Liver (tissue), 8 donors: ENCODE measurements at regions not wholly inside any gene's neighbourhood (a gene's known extent, or its start where the extent isn't known, plus 50 kb on each side); places are given as distances from the start of the nearest gene placed in this dataset.

ENCODE experiments used
- DNase-seq: peaks from one replicate; pipeline ENCODE4 v3.0.0-alpha.2; 2017; ENCODE audit warnings: low spot score
- H3K27ac ChIP-seq, 2 donors: one replicate each; pipeline ENCODE4 v1.7.0; 2013; ENCODE audit warnings: inconsistent platforms in 2 of 2, low read length in 2 of 2, control low read depth in 1 of 2, low read depth in 1 of 2, mild to moderate bottlenecking in 1 of 2
- H3K27me3 ChIP-seq, 4 donors: one replicate each; pipeline versions ENCODE4 v1.6.1 to v1.7.0; 2013; ENCODE audit warnings: low read length in 3 of 4, inconsistent platforms in 1 of 4, mild to moderate bottlenecking in 1 of 4, moderate library complexity in 1 of 4; ENCODE audit not compliant: control insufficient read depth in 4 of 4, insufficient read depth in 4 of 4
- H3K36me3 ChIP-seq, 4 donors: one replicate each; pipeline versions ENCODE4 v1.6.1 to v1.7.0; 2013; ENCODE audit warnings: low read length in 3 of 4, mild to moderate bottlenecking in 3 of 4, low read depth in 1 of 4, moderate library complexity in 1 of 4; ENCODE audit not compliant: control insufficient read depth in 4 of 4, insufficient read depth in 3 of 4
- H3K4me1 ChIP-seq, 4 donors: one replicate each; pipeline versions ENCODE4 v1.6.1 to v1.7.0; 2013; ENCODE audit warnings: low read length in 3 of 4, mild to moderate bottlenecking in 3 of 4, moderate library complexity in 1 of 4; ENCODE audit not compliant: control insufficient read depth in 4 of 4, insufficient read depth in 4 of 4
- H3K4me3 ChIP-seq, 3 donors: one replicate each; pipeline versions ENCODE4 v1.6.1 to v1.7.0; 2013; ENCODE audit warnings: low read length in 3 of 3, control low read depth in 1 of 3, low read depth in 1 of 3, mild to moderate bottlenecking in 1 of 3
- H3K9ac ChIP-seq, 2 donors: one replicate each; pipeline ENCODE4 v1.7.0; 2013; ENCODE audit warnings: low read length in 2 of 2, mild to moderate bottlenecking in 2 of 2, moderate library complexity in 2 of 2, control low read depth in 1 of 2, low read depth in 1 of 2
- H3K9me3 ChIP-seq, 4 donors: one replicate each; pipeline versions ENCODE4 v1.6.1 to v1.7.0; 2013; ENCODE audit warnings: low read length in 3 of 4; ENCODE audit not compliant: control insufficient read depth in 4 of 4
- FOXA1 ChIP-seq: IDR thresholded peaks from 2 replicates; pipeline ENCODE4 v1.6.1; 2016; ENCODE audit warnings: antibody characterized with exemption
- GABPA ChIP-seq, 2 donors: IDR thresholded peaks in 1 of 2; conservative IDR thresholded peaks in 1 of 2; 2 replicates each; pipeline ENCODE4 v1.6.1; 2016; ENCODE audit warnings: antibody characterized with exemption in 2 of 2, mild to moderate bottlenecking in 1 of 2, moderate library complexity in 1 of 2
- HNF4G ChIP-seq: IDR thresholded peaks from 2 replicates; pipeline ENCODE4 v1.6.1; 2016; ENCODE audit warnings: antibody characterized with exemption
- JUND ChIP-seq, 2 donors: IDR thresholded peaks; 2 replicates each; pipeline ENCODE4 v1.6.1; 2016; ENCODE audit warnings: antibody characterized with exemption in 2 of 2
- TAF1 ChIP-seq: conservative IDR thresholded peaks from 2 replicates; pipeline ENCODE4 v1.6.1; 2016; ENCODE audit warnings: antibody characterized with exemption, mild to moderate bottlenecking
- YY1 ChIP-seq: IDR thresholded peaks from 2 replicates; pipeline ENCODE4 v1.6.1; 2016; ENCODE audit warnings: antibody characterized with exemption, mild to moderate bottlenecking
- ZBTB33 ChIP-seq: IDR thresholded peaks from 2 replicates; pipeline ENCODE4 v1.6.1; 2016; ENCODE audit warnings: antibody characterized with exemption
- WGBS: extraction: QIAGEN DNeasy Blood & Tissue Kit; methylation state at CpG from one replicate; pipeline ENCODE4 v1.1.7; 2013; 5-methylcytosine and 5-hydroxymethylcytosine counted together
- TF ChIP-seq, protein P1 (sequence below): fragments of 150-350 bp; IDR thresholded peaks from 2 replicates; pipeline ENCODE4 v1.5.1; 2017; ENCODE audit warnings: improper control_type of control experiment, low read depth, low read length; ENCODE audit not compliant: missing input control
- TF ChIP-seq, protein P2 (sequence below): IDR thresholded peaks from 2 replicates; pipeline ENCODE4 v1.6.1; 2016; ENCODE audit warnings: antibody characterized with exemption, mild to moderate bottlenecking
- donor health status: healthy.
- donor health status: healthy.
- donor health status: healthy.
- donor health status: healthy.
- donor health status: healthy.

DNA sequence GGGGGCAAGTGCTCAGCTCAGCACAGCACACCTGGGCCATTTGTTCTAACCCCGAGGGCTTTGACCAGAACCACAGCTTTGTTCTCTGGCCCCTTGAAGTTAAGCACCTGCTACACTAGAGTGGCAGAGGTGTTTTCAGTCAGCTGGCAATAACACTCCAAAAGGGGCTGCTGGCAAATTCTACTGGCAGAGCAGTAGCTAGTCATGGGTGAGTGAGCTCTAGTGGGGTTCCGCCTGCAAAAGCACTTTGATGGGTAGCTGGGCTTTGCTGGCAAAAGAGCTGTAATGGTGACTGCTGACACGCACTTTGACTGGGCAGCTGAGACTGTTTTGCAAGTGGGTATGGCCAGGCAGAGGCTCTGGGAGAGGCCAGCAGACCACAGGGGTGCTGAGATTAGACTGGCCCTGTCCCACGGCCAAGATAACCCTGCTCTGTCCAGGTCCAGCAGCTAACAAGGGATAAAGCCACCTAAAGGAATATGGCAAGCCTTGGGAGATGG, 65.2 kb upstream of the TENT5D start:
- no peak overlapping the region for H3K4me3 ChIP-seq
- no peak overlapping the region for H3K27ac ChIP-seq
- no peak for DNase-seq
- WGBS = 56% methylated on average over 4 of the region's 4 CpGs
- no peaks in the 10 kb centered on the region for H3K4me1 ChIP-seq
- no peak overlapping the region for H3K9ac ChIP-seq
- no peak for TF ChIP-seq GABPA (IDR thresholded peaks at IDR 0.05 in 1 of 2, conservative IDR thresholded peaks at IDR 0.05 in 1 of 2)
- no peak for TF ChIP-seq TAF1
- TF ChIP-seq, protein P1, sequence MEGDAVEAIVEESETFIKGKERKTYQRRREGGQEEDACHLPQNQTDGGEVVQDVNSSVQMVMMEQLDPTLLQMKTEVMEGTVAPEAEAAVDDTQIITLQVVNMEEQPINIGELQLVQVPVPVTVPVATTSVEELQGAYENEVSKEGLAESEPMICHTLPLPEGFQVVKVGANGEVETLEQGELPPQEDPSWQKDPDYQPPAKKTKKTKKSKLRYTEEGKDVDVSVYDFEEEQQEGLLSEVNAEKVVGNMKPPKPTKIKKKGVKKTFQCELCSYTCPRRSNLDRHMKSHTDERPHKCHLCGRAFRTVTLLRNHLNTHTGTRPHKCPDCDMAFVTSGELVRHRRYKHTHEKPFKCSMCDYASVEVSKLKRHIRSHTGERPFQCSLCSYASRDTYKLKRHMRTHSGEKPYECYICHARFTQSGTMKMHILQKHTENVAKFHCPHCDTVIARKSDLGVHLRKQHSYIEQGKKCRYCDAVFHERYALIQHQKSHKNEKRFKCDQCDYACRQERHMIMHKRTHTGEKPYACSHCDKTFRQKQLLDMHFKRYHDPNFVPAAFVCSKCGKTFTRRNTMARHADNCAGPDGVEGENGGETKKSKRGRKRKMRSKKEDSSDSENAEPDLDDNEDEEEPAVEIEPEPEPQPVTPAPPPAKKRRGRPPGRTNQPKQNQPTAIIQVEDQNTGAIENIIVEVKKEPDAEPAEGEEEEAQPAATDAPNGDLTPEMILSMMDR = no peak
- TF ChIP-seq FOXA1 = no peak
- TF ChIP-seq HNF4G = no peak
- TF ChIP-seq YY1 = no peak
- no peak for TF ChIP-seq ZBTB33
- TF ChIP-seq, protein P2, sequence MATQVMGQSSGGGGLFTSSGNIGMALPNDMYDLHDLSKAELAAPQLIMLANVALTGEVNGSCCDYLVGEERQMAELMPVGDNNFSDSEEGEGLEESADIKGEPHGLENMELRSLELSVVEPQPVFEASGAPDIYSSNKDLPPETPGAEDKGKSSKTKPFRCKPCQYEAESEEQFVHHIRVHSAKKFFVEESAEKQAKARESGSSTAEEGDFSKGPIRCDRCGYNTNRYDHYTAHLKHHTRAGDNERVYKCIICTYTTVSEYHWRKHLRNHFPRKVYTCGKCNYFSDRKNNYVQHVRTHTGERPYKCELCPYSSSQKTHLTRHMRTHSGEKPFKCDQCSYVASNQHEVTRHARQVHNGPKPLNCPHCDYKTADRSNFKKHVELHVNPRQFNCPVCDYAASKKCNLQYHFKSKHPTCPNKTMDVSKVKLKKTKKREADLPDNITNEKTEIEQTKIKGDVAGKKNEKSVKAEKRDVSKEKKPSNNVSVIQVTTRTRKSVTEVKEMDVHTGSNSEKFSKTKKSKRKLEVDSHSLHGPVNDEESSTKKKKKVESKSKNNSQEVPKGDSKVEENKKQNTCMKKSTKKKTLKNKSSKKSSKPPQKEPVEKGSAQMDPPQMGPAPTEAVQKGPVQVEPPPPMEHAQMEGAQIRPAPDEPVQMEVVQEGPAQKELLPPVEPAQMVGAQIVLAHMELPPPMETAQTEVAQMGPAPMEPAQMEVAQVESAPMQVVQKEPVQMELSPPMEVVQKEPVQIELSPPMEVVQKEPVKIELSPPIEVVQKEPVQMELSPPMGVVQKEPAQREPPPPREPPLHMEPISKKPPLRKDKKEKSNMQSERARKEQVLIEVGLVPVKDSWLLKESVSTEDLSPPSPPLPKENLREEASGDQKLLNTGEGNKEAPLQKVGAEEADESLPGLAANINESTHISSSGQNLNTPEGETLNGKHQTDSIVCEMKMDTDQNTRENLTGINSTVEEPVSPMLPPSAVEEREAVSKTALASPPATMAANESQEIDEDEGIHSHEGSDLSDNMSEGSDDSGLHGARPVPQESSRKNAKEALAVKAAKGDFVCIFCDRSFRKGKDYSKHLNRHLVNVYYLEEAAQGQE = no peak
- no peak for TF ChIP-seq JUND (IDR thresholded peaks at IDR 0.05)
- no peaks in the 10 kb centered on the region for H3K27me3 ChIP-seq
- H3K9me3 ChIP-seq = no peaks in the 10 kb centered on the region
- no peaks in the 10 kb centered on the region for H3K36me3 ChIP-seq
